ENCODE measurements at regions not wholly inside any gene's neighbourhood (a gene's known extent, or its start where the extent isn't known, plus 50 kb on each side); places are given as distances from the start of the nearest gene placed in this dataset.

DNA sequence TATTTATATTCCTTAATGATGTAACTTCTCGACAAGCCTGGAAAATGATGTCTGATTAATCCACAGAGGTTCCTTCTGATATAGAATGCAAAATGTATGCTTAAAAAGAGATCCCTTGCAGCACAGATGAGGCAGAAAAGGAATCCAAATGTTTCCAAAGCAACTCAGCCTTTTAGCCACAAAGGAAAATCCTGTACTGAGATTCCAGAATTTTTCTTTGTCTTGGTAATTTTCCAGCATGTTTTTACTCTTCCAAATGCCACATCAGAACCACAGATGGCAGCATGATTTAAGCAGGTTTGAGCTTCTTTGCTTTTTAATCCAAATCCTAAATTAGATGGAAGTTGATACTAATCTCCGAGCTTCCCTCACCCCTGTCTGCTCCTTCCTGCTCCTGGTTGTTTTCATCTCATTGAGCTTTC, 176.4 kb upstream of the PALMD start:
- no peaks in the 10 kb centered on the region for H3K36me3 ChIP-seq
- no peaks in the 10 kb centered on the region for H3K4me1 ChIP-seq
- H3K9me3 ChIP-seq, result no peaks in the 10 kb centered on the region
- H3K4me3 ChIP-seq, result no peak overlapping the region
- DNase-seq (no peak), ATAC-seq (no peak)
- H3K27ac ChIP-seq, result no peak overlapping the region
- H3K27me3 ChIP-seq (ENCODE audit: low read depth), result no peaks in the 10 kb centered on the region
- TF ChIP-seq, protein P1, sequence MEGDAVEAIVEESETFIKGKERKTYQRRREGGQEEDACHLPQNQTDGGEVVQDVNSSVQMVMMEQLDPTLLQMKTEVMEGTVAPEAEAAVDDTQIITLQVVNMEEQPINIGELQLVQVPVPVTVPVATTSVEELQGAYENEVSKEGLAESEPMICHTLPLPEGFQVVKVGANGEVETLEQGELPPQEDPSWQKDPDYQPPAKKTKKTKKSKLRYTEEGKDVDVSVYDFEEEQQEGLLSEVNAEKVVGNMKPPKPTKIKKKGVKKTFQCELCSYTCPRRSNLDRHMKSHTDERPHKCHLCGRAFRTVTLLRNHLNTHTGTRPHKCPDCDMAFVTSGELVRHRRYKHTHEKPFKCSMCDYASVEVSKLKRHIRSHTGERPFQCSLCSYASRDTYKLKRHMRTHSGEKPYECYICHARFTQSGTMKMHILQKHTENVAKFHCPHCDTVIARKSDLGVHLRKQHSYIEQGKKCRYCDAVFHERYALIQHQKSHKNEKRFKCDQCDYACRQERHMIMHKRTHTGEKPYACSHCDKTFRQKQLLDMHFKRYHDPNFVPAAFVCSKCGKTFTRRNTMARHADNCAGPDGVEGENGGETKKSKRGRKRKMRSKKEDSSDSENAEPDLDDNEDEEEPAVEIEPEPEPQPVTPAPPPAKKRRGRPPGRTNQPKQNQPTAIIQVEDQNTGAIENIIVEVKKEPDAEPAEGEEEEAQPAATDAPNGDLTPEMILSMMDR (IDR thresholded peaks at IDR 0.05), result no peak
- intact Hi-C loops (cut with DNase I), result no loop called here

DNA sequence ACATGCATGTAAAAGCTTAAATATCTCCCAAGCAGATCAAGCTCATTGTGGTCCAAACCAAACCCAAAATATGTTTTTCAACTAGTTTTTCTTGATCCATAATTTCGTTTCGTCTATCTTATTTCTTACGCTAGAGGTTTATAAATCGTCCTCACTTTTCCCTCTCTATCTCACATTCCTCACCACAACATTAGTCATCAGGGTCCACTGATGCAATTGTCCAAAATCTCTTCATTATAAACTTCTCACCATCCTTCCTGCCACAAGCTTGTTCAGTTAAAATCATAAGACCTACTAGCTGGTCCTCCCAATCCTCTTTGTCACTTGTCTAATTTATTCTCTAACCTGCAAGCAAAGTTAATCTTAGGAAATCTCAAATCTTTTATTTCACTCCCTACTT, 173.0 kb upstream of the PALMD start:
- Histone ChIP-seq H3K4me3 (no peak overlapping the region), H3K9me3 (no peaks in the 10 kb centered on the region), H3K27ac (no peak overlapping the region), H3K4me1 (no peaks in the 10 kb centered on the region), H3K27me3 (ENCODE audit: low read depth) (no peaks in the 10 kb centered on the region), H3K36me3 (no peaks in the 10 kb centered on the region)
- TF ChIP-seq, protein P1 (IDR thresholded peaks at IDR 0.05), result no peak
- no peak for ATAC-seq
- intact Hi-C loops (cut with DNase I), result no loop called here
- no peak for DNase-seq

- Histone ChIP-seq H3K27me3 (ENCODE audit: low read depth) (no peaks in the 10 kb centered on the region), H3K9me3 (no peaks in the 10 kb centered on the region), H3K36me3 (no peaks in the 10 kb centered on the region), H3K27ac (no peak overlapping the region), H3K4me3 (no peak overlapping the region), H3K4me1 (no peaks in the 10 kb centered on the region)
- ATAC-seq (no peak), DNase-seq (no peak)
- intact Hi-C loops (cut with DNase I), result no loop called here
- TF ChIP-seq, protein P1 (IDR thresholded peaks at IDR 0.05), result no peak
Observed at GRCh38 chr1:99474350-99474893, 171.5 kb upstream of the PALMD start.

GRCh38 chr1:99476058-99476457, 169.9 kb upstream of the PALMD start:
- Histone ChIP-seq H3K27ac (no peak overlapping the region), H3K4me3 (no peak overlapping the region), H3K4me1 (no peaks in the 10 kb centered on the region), H3K9me3 (no peaks in the 10 kb centered on the region), H3K36me3 (no peaks in the 10 kb centered on the region), H3K27me3 (ENCODE audit: low read depth) (no peaks in the 10 kb centered on the region)
- DNase-seq, result no peak
- no peak for ATAC-seq
- intact Hi-C loops (cut with DNase I), result no loop called here
- TF ChIP-seq, protein P1 (IDR thresholded peaks at IDR 0.05), result no peak

- no peak for DNase-seq
- intact Hi-C loops (cut with DNase I), result loop anchor here (5.0 kb wide), 1 partner anchor 299 kb away; no protein-coding TSS in a partner anchor
Observed at GRCh38 chr1:99481391-99481996, 164.4 kb upstream of the PALMD start.

More at GRCh38 chr1:99481391-99481996, 164.4 kb upstream of the PALMD start:
- Histone ChIP-seq H3K36me3 (no peaks in the 10 kb centered on the region), H3K27me3 (ENCODE audit: low read depth) (no peaks in the 10 kb centered on the region), H3K27ac (no peak overlapping the region), H3K9me3 (no peaks in the 10 kb centered on the region), H3K4me1 (no peaks in the 10 kb centered on the region), H3K4me3 (no peak overlapping the region)
- peak; percentile 43 to 75 for ATAC-seq
- TF ChIP-seq, protein P1 (IDR thresholded peaks at IDR 0.05), result peak; percentile 76
